Lung (tissue), 11 donors: ENCODE measurements at regions not wholly inside any gene's neighbourhood (a gene's known extent, or its start where the extent isn't known, plus 50 kb on each side); places are given as distances from the start of the nearest gene placed in this dataset.
A peak's percentile ranks its signal among the peaks of the same experiment; 100 is the strongest.

Experiments
- ATAC-seq: fragments of 200-7000 bp; cut with Tn5 transposase; one replicate; pipeline ENCODE4 v1.9.1; 2020; ENCODE audit warnings: moderate number of reproducible peaks; ENCODE audit not compliant: insufficient read depth, low FRiP score
- DNase-seq, 3 donors: peaks; one replicate each; pipeline ENCODE4 v3.0.0-alpha.2; 2013 to 2017
- H3K27ac ChIP-seq, 2 donors: one replicate each; pipeline ENCODE4 v1.5.1; 2013; ENCODE audit warnings: mild to moderate bottlenecking in 2 of 2, moderate library complexity in 2 of 2, control low read depth in 1 of 2, inconsistent platforms in 1 of 2, low read depth in 1 of 2, low read length in 1 of 2
- H3K27me3 ChIP-seq, 3 donors: one replicate each; pipeline ENCODE4 v1.5.1; 2013; ENCODE audit warnings: low read length in 2 of 3; ENCODE audit not compliant: control insufficient read depth in 3 of 3, insufficient read depth in 3 of 3
- H3K36me3 ChIP-seq, 4 donors: one replicate each; pipeline ENCODE4 v1.5.1; 2013; ENCODE audit warnings: low read length in 4 of 4, mild to moderate bottlenecking in 1 of 4, moderate library complexity in 1 of 4; ENCODE audit not compliant: control insufficient read depth in 4 of 4, insufficient read depth in 4 of 4
- H3K4me1 ChIP-seq, 5 donors: one replicate each; pipeline ENCODE4 v1.5.1; 2013; ENCODE audit warnings: low read length in 5 of 5, mild to moderate bottlenecking in 2 of 5, moderate library complexity in 1 of 5; ENCODE audit not compliant: control insufficient read depth in 5 of 5, insufficient read depth in 5 of 5
- H3K4me3 ChIP-seq: one replicate; pipeline ENCODE4 v1.5.1; 2013; ENCODE audit warnings: mild to moderate bottlenecking, control low read depth, moderate library complexity
- H3K9ac ChIP-seq, 2 donors: one replicate each; pipeline ENCODE4 v1.5.1; 2013; ENCODE audit warnings: low read length in 2 of 2, control low read depth in 1 of 2; ENCODE audit not compliant: insufficient read depth in 1 of 2
- H3K9me3 ChIP-seq, 4 donors: one replicate each; pipeline ENCODE4 v1.5.1; 2013; ENCODE audit warnings: low read length in 3 of 4, mild to moderate bottlenecking in 1 of 4, moderate library complexity in 1 of 4; ENCODE audit not compliant: control insufficient read depth in 4 of 4, insufficient read depth in 3 of 4
- CTCF ChIP-seq: IDR thresholded peaks from 2 replicates; pipeline ENCODE4 v1.5.1; 2012; ENCODE audit warnings: mild to moderate bottlenecking; ENCODE audit errors: control extremely low read depth, extremely low read depth
- WGBS, 2 donors: extraction: QIAGEN DNeasy Blood & Tissue Kit; methylation state at CpG; one replicate each; pipeline ENCODE4 v1.1.7; 2013; 5-methylcytosine and 5-hydroxymethylcytosine counted together
- donor health status: control.
- donor health status: control.
- donor health status: Bipolar disorder and iron deficiency.
- donor health status: healthy.
- donor health status: DM: yes; HTN: yes; CAD: no.

DNA sequence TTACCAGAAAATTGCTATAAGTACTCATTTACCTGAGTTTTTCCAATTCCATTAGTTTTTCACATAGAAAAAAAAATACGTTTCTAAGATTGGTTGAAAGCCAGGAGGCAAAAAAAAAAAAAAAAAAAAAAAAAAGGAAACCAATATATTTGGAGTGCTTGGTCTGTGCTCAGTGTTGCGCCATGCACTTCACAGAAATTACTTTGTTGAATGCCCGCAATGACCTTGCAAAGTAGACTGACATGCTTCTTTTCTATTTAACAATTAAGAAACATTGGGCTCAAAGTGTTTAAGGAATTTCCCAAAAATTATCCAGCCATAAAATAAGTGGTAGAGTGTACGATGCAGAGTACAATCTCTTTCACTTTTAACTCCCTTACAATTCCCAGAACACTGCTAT, 65.2 kb upstream of the PAPPA start:
- Histone ChIP-seq H3K4me3 (no peak overlapping the region), H3K27me3 (no peaks in the 10 kb centered on the region), H3K9ac (no peak overlapping the region), H3K36me3 (no peaks in the 10 kb centered on the region), H3K4me1 (peaks cover 0 to 6% (median 3%) of the 10 kb centered on the region in 5 donors), H3K27ac (no peak overlapping the region), H3K9me3 (no peaks in the 10 kb centered on the region)
- TF ChIP-seq CTCF = no peak
- DNase-seq (no peak), ATAC-seq (no peak)
- 57 to 75% methylated on average over 4 of the region's 4 CpGs for WGBS, 2 donors

GRCh38 chr9:116090030-116090770, 63.4 kb upstream of the PAPPA start:
- no peak for ATAC-seq
- no peak for TF ChIP-seq CTCF
- no peak overlapping the region for H3K9ac ChIP-seq
- H3K27me3 ChIP-seq = no peaks in the 10 kb centered on the region
- H3K36me3 ChIP-seq = no peaks in the 10 kb centered on the region
- 84 to 96% methylated on average over 1 of the region's 1 CpG for WGBS, 2 donors
- H3K9me3 ChIP-seq = no peaks in the 10 kb centered on the region
- DNase-seq = no peak
- H3K4me3 ChIP-seq = no peak overlapping the region
- H3K27ac ChIP-seq = no peak overlapping the region
- H3K4me1 ChIP-seq = peaks cover 0 to 6% (median 3%) of the 10 kb centered on the region in 5 donors

- no peaks in the 10 kb centered on the region for H3K36me3 ChIP-seq
- H3K4me1 ChIP-seq = no peaks in the 10 kb centered on the region
- DNase-seq = no peak
- no peak for TF ChIP-seq CTCF
- ATAC-seq = no peak
- H3K27me3 ChIP-seq = no peaks in the 10 kb centered on the region
- H3K9me3 ChIP-seq = peaks cover 0 to 1% (median 0%) of the 10 kb centered on the region in 4 donors
- H3K9ac ChIP-seq = no peak overlapping the region
- H3K4me3 ChIP-seq = no peak overlapping the region
- no peak overlapping the region for H3K27ac ChIP-seq
Observed at GRCh38 chr9:116094846-116095245, 58.7 kb upstream of the PAPPA start.

GRCh38 chr9:116095403-116095802, 58.2 kb upstream of the PAPPA start:
- no peaks in the 10 kb centered on the region for H3K27me3 ChIP-seq
- TF ChIP-seq CTCF = no peak

More at GRCh38 chr9:116095403-116095802, 58.2 kb upstream of the PAPPA start:
- Histone ChIP-seq H3K9me3 (peaks cover 0 to 3% (median 0%) of the 10 kb centered on the region in 4 donors), H3K9ac (no peak overlapping the region), H3K4me3 (no peak overlapping the region), H3K27ac (no peak overlapping the region), H3K36me3 (no peaks in the 10 kb centered on the region), H3K4me1 (no peaks in the 10 kb centered on the region)
- no peak for ATAC-seq
- peak in 1 of 3 donors; percentile 41 for DNase-seq
- WGBS, 2 donors = 84 to 85% methylated on average over 2 of the region's 2 CpGs
